ENCODE measurements at regions not wholly inside any gene's neighbourhood (a gene's known extent, or its start where the extent isn't known, plus 50 kb on each side); places are given as distances from the start of the nearest gene placed in this dataset.
"Not testable (repeated sequence)": the region's sequence is repeated elsewhere in the genome, so short reads cannot be mapped to it uniquely, and the experiment has no call there.

DNA sequence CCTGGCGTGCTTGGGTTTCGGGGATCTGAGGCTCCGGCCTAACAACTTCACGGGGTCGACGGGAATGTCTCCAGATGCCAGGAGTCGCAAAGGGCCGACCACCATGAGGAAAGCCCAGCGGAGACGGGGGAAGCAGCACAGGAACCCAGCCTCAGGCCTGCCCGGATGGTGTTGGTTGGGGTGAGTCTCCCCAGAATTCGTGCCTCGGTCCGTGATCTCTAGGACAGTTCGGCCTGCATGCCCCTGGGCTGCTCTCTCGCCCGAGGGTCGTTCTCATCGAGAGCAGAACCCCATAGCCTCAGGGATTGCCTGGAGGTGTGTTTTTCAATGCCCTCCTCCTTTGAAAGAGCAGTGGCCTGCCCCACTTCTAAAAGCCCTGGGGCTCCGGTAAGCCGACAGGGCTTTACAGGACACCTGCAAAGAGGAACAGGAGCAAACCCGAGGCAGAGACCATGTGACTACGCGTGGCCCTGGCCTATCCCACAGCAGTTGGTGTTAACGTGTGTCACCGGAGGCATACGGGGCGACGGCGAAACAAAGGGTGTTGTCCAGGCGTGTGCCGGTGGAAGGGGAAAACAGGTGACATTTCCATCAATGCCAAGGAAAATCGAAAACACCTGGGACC lies 973.1 kb upstream of the DEFB115 start:
- POLR2A ChIA-PET: no interaction called here
- CTCF ChIA-PET: no interaction called here
- no peak for DNase-seq (ENCODE audit: extremely low spot score)

GRCh38 chr20:30285677-30286076 lies 971.8 kb upstream of the DEFB115 start:
- ChIA-PET POLR2A (no interaction called here), CTCF (no interaction called here)

More for the DNA sequence above, 973.1 kb upstream of the DEFB115 start:
- TF ChIP-seq ARNT (IDR thresholded peaks at IDR 0.05): no peak
- TF ChIP-seq FOXM1 (IDR thresholded peaks at IDR 0.05; ENCODE audit: borderline replicate concordance): no peak
- no peak for TF ChIP-seq NFRKB (IDR thresholded peaks at IDR 0.05)
- no peak for TF ChIP-seq SP1 (IDR thresholded peaks at IDR 0.05)
- TF ChIP-seq ELF4 (IDR thresholded peaks at IDR 0.05): no peak
- TF ChIP-seq FOXA1 (IDR thresholded peaks at IDR 0.05): no peak
- TF ChIP-seq LEF1 (IDR thresholded peaks at IDR 0.05; ENCODE audit: borderline replicate concordance): no peak
- no peak for TF ChIP-seq PKNOX1 (IDR thresholded peaks at IDR 0.05)
- TF ChIP-seq L3MBTL2 (conservative IDR thresholded peaks at IDR 0.05): no peak

GRCh38 chr20:30286157-30286556 lies 971.3 kb upstream of the DEFB115 start:
- ChIA-PET CTCF (no interaction called here), POLR2A (no interaction called here)
- TF ChIP-seq ZNF384 (IDR thresholded peaks at IDR 0.05) (no peak), PKNOX1 (IDR thresholded peaks at IDR 0.05) (no peak), FOXK2 (IDR thresholded peaks at IDR 0.05) (no peak), FOXM1 (IDR thresholded peaks at IDR 0.05; ENCODE audit: borderline replicate concordance) (no peak), SP1 (IDR thresholded peaks at IDR 0.05) (no peak), NFRKB (IDR thresholded peaks at IDR 0.05) (no peak), L3MBTL2 (conservative IDR thresholded peaks at IDR 0.05) (no peak), BHLHE40 (IDR thresholded peaks at IDR 0.05; ENCODE audit: borderline replicate concordance) (no peak), ELF4 (IDR thresholded peaks at IDR 0.05) (no peak), TARDBP (IDR thresholded peaks at IDR 0.05) (no peak), HDGF (IDR thresholded peaks at IDR 0.05; ENCODE audit: borderline replicate concordance) (no peak), ARNT (IDR thresholded peaks at IDR 0.05) (no peak), FOXA1 (IDR thresholded peaks at IDR 0.05) (no peak), CTBP1 (IDR thresholded peaks at IDR 0.05; ENCODE audit: borderline replicate concordance) (no peak), LEF1 (IDR thresholded peaks at IDR 0.05; ENCODE audit: borderline replicate concordance) (no peak)
- DNase-seq (ENCODE audit: extremely low spot score): peak; percentile 6

More at GRCh38 chr20:30285677-30286076, 971.8 kb upstream of the DEFB115 start:
- DNase-seq (ENCODE audit: extremely low spot score): no peak
- TF ChIP-seq FOXK2 (IDR thresholded peaks at IDR 0.05): no peak
- TF ChIP-seq FOXM1 (IDR thresholded peaks at IDR 0.05; ENCODE audit: borderline replicate concordance): no peak
- no peak for TF ChIP-seq ZNF384 (IDR thresholded peaks at IDR 0.05)
- TF ChIP-seq ARNT (IDR thresholded peaks at IDR 0.05): no peak
- TF ChIP-seq FOXA1 (IDR thresholded peaks at IDR 0.05): no peak

DNA sequence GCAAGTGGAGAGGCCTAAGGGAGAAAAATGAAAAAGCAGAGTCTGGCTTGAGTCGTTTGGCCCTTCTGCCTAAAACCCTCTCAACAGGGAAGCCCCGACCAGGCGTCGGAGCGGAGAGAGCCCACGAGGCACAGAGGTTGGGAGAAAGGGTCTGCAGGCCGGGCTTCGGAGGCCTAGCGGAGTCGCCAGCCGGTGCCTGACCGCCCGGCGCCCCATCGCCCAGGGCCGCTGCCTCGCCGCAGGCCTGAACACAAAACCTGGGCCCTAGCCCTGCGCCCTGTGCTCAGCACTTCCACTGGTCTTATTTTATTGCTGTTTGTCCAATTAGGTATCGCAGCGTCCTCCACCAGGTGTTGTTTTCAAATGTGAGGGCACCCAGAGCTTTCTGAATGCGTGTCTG lies 970.0 kb upstream of the DEFB115 start:
- POLR2A ChIA-PET; CTCF ChIA-PET; DNase-seq (ENCODE audit: extremely low spot score): not testable (repeated sequence)

- ChIA-PET CTCF (no interaction called here), POLR2A (no interaction called here)
- DNase-seq (ENCODE audit: extremely low spot score): no peak
- TF ChIP-seq ELF4 (IDR thresholded peaks at IDR 0.05) (no peak), SP1 (IDR thresholded peaks at IDR 0.05) (no peak), CTBP1 (IDR thresholded peaks at IDR 0.05; ENCODE audit: borderline replicate concordance) (no peak), TARDBP (IDR thresholded peaks at IDR 0.05) (no peak), ARNT (IDR thresholded peaks at IDR 0.05) (no peak), FOXK2 (IDR thresholded peaks at IDR 0.05) (no peak), FOXA1 (IDR thresholded peaks at IDR 0.05) (no peak), LEF1 (IDR thresholded peaks at IDR 0.05; ENCODE audit: borderline replicate concordance) (no peak), NFRKB (IDR thresholded peaks at IDR 0.05) (no peak), BHLHE40 (IDR thresholded peaks at IDR 0.05; ENCODE audit: borderline replicate concordance) (no peak), L3MBTL2 (conservative IDR thresholded peaks at IDR 0.05) (no peak), PKNOX1 (IDR thresholded peaks at IDR 0.05) (no peak), ZNF384 (IDR thresholded peaks at IDR 0.05) (no peak), SUZ12 (IDR thresholded peaks at IDR 0.05) (no peak), HDGF (IDR thresholded peaks at IDR 0.05; ENCODE audit: borderline replicate concordance) (no peak), FOXM1 (IDR thresholded peaks at IDR 0.05; ENCODE audit: borderline replicate concordance) (no peak)
These were observed 969.1 kb upstream of the DEFB115 start for GRCh38 chr20:30288346-30288745.

- DNase-seq (ENCODE audit: extremely low spot score); CTCF ChIA-PET: not testable (repeated sequence)
These were observed 968.4 kb upstream of the DEFB115 start for GRCh38 chr20:30289049-30289448.

DNA sequence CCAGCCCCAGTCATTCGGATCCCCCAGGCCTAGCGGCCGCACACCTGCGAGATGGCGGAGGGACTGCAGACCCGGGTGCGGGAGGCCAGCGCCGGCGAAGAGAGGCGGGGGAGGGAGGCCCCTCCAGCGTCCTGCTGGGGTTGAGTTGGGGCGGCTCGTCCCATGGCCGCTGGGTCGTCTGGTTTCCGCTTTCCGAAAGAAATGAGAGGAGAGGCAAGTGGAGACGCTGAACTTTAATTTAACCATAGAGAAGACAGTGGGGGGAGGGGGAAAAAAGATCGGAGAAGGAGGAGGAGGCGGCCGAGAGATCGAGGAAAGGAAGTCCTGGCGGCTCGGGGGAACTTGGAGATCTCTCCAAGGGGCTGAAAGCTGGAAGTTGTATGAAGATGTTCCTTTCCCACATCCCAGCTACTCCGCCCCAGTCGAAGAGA lies 967.7 kb upstream of the DEFB115 start:
- CTCF ChIA-PET, POLR2A ChIA-PET: not testable (repeated sequence)
- DNase-seq (ENCODE audit: extremely low spot score): peak; percentile 5

More at GRCh38 chr20:30289049-30289448, 968.4 kb upstream of the DEFB115 start:
- POLR2A ChIA-PET: not testable (repeated sequence)
